Caki2 (cell line): ENCODE measurements at regions not wholly inside any gene's neighbourhood (a gene's known extent, or its start where the extent isn't known, plus 50 kb on each side); places are given as distances from the start of the nearest gene placed in this dataset.

ENCODE experiments used
- DNase-seq: peaks from one replicate; pipeline ENCODE4 v3.0.0-alpha.2; 2015; ENCODE audit warnings: low read depth
- in situ Hi-C: cut with HindIII; loops from 2 replicates; pipeline ENCODE4 v1.10.0; 2016; ENCODE audit warnings: low sequenced_read_pairs, low pct_unique_long_range_greater_than_20kb, mixed read lengths

- in situ Hi-C loops: no loop called here
- DNase-seq: no peak
Observed at GRCh38 chr6:163984124-163984936, 569.8 kb downstream of the QKI start.

GRCh38 chr6:163983679-163984078 is 569.2 kb downstream of the QKI start:
- no peak for DNase-seq
- in situ Hi-C loops: no loop called here

- in situ Hi-C loops: no loop called here
- no peak for DNase-seq
Observed at GRCh38 chr6:163974322-163974721, 559.8 kb downstream of the QKI start.

DNA sequence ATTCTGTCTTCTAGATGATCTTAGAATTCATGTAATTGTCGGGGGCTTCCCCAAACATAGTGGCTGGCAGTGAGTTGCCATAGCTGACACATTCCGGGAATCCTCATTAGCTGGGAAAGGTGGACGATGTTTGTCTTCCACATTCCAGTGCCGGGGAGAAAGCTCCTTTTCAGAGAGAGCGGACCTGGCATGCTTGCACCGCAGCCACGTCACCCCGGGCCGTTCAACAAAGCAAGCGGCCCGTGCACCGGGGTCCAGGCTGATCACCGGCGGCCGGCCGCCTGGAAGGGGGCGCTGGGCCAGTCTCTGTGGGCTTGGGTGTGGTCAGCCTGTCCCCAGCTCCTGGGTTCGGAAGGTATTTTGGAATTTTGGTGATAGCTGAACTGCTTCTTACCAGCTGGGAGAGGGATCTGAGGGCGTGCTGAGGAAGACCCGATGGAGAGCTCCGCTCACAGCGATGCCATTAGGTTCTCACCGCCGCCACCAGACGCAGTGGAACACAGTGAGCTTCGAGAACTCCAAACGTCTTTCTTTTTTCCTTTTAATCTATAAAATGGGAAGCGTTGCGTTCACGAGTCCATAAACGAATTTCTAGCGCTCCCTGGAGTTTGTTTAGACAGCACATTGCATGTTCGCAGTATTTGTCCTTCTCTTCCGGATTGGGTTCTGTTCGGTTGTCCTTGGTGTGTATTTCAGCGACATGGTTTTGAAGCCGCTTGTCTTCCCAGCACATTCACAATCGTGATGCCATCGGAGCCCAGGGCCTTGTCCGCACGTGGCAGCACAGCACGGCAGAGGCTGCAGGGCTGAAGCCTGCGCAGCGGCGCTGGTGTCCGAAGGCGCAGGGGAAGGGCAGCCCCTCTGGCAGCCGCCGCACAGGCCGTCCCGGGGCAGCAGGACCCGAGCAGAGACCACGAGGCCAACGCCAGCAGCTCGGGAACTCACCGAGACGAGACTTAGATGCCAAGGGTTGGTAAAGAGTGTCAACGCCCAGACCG is 557.6 kb downstream of the QKI start:
- DNase-seq: no peak
- in situ Hi-C loops: no loop called here

DNA sequence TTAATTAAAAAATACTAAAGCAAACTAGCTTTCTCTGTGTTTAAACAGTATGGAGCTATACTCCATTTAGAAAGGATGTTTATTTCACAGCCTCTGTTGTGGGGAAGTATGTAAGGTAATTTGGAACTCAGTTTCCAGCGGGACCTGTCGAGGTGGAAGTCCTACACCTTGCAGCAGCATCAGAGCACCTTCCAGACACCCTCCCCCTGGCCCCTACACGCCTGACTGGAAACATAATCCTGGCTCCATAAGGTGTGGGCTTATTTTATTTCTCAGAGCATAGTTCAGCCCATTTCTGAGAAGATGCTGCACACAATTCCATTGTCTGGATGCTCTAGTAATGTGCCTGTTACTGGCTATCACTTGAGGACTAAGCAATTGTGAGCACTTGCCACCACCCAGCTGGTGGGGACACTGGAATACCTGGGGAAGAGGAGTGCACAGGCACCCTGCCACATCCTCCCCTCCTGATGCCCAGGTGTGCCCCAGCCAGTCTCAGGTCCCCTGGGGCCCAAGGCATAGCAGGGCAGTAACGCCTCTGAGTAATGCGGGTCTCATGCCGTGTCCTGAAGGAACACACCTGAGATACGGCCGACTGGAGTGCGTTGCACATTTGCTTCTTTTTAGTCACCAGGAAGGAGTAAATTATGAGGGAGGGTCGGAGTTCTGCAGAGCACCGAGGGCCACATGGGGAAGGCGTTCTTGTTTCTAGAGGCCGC is 556.5 kb downstream of the QKI start:
- in situ Hi-C loops: no loop called here
- no peak for DNase-seq

DNA sequence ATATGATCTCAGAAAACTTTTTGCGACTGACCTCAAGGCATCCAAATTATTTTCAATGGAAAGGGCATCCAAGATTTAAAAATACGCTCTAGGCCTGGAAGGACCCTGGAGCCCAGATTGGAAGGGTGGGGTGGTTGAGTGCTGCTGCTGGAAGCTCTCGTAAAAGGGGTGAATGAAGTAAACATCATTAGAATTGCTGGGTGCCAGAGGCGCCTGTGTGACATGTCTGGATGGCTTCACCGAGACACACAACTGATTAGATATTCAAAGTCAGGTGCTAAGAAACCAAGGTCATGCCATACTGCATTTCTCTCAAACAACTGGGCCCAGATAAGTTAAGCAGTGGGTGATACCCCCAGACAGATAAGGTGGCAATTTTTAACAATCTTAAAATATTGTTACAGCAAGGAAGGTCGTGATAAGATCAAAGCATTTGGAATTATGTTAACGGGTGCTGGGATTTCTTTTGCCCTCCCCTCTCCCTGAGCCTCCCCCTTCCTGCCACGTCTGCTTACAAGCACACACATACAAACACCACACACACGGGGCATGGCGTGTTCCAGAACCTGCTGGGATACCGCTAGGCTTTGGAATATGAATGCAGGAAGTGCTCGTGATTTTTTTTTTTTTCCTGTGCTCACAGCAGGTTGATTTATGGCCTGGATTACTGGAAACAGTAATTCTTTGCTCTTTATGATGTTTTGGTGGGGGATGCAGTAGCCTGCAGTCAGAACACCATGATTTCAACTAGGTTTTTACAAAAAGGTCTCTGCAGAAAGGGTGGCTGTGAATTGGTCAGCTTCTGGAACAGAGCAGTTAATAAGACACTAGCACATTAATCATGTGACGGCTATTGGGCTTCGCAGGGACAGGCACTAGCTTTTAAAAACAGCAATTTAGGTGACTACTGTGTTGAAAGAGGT is 551.2 kb downstream of the QKI start:
- in situ Hi-C loops: no loop called here
- DNase-seq: no peak

DNA sequence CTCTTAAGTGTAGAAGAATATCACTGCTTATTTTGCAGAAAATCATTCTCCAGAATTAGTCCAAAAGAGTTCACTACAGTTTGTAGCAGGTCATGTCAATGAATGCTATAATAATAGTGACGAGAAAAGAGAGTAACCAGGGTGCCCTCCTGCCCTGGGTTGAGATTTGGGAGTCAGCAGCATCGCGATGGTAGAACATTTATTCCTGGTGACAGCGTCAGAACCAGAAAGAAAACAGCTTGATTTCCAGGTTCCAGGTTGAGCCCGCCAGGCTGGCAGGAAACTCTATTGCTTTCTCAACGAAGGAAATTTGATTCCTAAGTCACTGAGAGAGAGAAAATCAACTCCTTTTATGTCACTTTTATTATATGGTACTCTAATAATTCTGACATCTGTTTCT is 550.3 kb downstream of the QKI start:
- no peak for DNase-seq
- in situ Hi-C loops: no loop called here

DNA sequence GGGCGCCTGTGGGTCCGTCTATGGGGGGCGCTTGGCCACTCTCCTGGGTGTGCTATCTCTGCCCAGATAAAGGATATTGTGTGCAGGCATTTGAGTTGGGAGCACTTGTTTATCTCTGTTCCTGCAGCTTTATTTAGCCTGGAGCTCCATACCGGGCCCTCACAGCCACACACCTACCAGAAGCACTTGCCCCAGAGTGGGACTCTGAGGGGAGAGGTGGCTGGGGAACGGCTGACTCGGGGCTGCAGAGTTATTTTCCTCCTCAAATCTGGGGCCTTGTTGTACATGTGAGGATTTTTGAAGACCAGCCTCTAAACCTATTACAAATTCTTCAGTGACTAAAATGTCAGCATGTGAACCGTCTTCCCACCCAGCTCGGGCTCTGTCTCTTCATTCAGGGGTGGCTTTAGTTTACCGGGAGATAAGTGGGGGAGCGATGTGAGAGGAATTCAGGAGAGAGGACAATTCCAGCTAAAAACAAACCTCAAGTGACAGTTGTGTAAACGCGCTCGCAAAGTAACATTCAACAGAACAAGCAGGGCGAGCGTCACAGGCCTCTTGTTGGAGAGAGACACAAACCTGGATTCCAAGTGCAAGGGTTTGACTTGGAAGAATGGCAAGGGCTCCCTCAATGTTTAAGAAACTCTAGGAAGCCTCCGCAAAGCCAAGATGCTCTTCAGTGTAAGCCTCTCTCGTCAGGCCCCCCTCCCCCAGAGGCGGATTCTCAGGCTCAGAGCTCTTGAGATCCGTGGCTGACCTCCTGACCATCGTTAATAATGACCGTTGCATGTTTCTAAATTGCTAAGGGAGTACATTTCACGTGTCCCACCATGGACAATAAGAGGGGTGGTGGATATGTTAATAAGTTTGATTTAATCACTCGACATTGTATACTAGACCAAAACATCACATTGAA is 548.9 kb downstream of the QKI start:
- in situ Hi-C loops: no loop called here
- DNase-seq: no peak

DNA sequence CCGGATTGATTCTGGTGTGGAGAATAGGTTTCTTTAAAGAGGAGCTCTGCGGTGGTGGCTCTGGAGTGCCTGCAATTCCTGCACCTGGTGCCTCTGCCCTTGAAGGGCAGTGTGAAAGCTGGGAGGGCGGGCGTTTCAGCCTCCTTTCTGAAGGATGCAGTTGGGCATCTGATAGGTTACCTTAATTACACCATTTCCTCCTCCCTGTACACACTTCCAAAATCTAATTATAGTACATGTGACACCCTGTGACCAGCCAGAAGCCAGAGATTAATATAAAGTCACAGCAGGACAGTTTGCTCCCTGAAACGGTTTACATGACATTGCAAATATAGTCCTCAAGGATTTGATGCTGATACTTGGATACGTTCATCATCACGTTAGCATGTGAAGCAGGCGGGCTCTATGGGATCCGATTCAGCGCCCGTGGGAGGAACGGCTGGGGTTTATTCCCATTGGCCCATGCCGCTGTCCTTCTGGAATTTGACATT is 548.2 kb downstream of the QKI start:
- no peak for DNase-seq
- in situ Hi-C loops: no loop called here

GRCh38 chr6:163960128-163960527 is 545.6 kb downstream of the QKI start:
- DNase-seq: no peak
- in situ Hi-C loops: no loop called here

DNA sequence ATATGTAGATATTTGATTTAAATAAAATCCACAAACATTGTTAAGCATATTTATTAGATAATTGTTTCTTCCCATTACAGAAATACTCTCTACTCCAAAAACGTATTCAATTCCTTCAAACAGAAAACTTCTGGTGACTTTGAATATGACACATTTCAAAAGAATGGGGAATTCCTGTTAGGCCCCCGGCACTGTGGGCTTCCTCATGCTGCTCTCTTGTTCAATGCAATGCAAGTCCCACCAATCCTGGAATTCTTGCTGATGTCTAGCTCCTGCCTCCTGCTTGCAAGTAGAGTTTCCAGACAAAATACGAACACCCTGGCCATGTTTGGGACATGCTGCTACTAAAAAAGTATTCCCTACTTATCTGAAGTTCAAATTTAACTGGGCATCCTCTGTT is 544.1 kb downstream of the QKI start:
- in situ Hi-C loops: no loop called here
- no peak for DNase-seq

- in situ Hi-C loops: no loop called here
Observed at GRCh38 chr6:163956571-163957407, 542.3 kb downstream of the QKI start.

GRCh38 chr6:163955756-163956155 is 541.2 kb downstream of the QKI start:
- no peak for DNase-seq
- in situ Hi-C loops: no loop called here

More at GRCh38 chr6:163956571-163957407, 542.3 kb downstream of the QKI start:
- peak; percentile 50 for DNase-seq

GRCh38 chr6:163955096-163955495 is 540.6 kb downstream of the QKI start:
- DNase-seq: no peak
- in situ Hi-C loops: no loop called here

GRCh38 chr6:163954088-163954775 is 539.7 kb downstream of the QKI start:
- no peak for DNase-seq
- in situ Hi-C loops: no loop called here
